Astrocyte of the spinal cord (primary cell): ENCODE measurements at regions not wholly inside any gene's neighbourhood (a gene's known extent, or its start where the extent isn't known, plus 50 kb on each side); places are given as distances from the start of the nearest gene placed in this dataset.

Source experiments
- DNase-seq: peaks from one replicate; pipeline ENCODE4 v3.0.0; 2011; ENCODE audit warnings: low read depth, low spot score
- H3K4me3 ChIP-seq: 2 replicates; pipeline ENCODE4 v1.5.1; 2011; ENCODE audit warnings: low read depth, mild to moderate bottlenecking, low read length, moderate library complexity
- CTCF ChIP-seq: IDR thresholded peaks from 2 replicates; pipeline ENCODE4 v1.5.1; 2012; ENCODE audit warnings: low read depth, mild to moderate bottlenecking, low read length, inconsistent platforms
- in situ Hi-C: cut with HindIII; loops from 2 replicates; pipeline ENCODE4 v1.10.0; 2017; ENCODE audit warnings: low sequenced_read_pairs

DNA sequence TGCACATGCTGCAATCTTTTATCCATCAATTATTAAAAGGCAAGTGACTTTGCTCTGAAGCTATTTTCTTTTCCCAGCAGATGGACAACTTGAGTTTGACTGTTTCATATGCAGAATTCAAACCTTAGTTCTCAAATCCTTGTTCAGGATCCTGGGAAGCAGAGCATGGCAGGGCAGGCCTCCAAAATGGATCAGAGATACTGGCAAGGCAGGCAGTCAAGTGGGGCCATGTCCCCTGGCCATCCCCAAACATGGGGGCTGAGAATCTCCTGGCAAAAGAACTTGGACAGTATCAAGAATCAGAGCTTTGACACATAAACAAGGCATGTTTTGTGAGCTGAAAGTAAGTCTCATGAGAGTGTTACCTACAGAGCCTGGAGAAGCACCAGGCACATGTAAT lies 122.9 kb upstream of the CTNNB1 start:
- H3K4me3 ChIP-seq = no peak overlapping the region
- in situ Hi-C loops = no loop called here
- no peak for TF ChIP-seq CTCF
- no peak for DNase-seq

GRCh38 chr3:41080141-41080540 lies 119.2 kb upstream of the CTNNB1 start:
- in situ Hi-C loops = no loop called here
- TF ChIP-seq CTCF = no peak
- no peak overlapping the region for H3K4me3 ChIP-seq
- DNase-seq = no peak

DNA sequence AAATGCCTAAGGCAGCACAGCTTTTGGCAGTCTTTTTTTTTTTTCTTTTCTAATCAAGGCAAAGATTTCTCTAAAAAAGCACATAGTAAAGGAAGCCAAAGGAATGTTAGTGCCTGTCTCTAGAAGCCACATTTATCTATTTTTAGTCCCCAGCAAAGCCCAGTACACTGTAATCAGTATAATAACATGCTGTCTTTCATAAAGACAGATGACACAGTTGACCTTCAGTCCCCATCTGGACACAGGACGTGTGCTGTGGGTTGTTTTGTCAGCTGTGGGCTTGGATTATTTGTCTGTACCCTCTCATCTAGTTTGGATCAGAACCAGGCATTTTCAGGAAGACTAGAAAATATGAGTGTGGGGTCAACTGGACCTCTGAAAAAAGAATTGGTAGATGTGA lies 110.4 kb upstream of the CTNNB1 start:
- DNase-seq = no peak
- H3K4me3 ChIP-seq = no peak overlapping the region
- in situ Hi-C loops = no loop called here
- no peak for TF ChIP-seq CTCF

DNA sequence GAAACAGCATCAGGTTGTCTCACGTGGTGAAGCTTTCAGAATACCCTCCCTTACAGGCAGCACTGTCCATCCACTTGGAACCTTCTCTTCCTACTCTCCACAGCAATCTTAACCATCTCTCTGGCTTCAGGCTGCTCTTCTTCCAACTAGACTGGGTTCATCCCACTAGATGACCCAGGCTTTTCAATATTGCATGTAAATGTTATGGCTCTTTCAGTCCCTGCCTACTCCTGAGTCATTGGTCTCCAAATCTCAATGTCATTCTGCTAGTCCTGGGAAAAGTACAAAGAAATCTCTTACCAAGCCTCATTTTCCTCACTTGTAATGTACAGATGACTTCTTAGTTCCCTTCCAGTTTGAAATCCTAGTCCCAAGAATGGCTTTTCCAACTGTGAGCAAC lies 109.7 kb upstream of the CTNNB1 start:
- no peak for TF ChIP-seq CTCF
- in situ Hi-C loops = no loop called here
- no peak for DNase-seq
- no peak overlapping the region for H3K4me3 ChIP-seq

GRCh38 chr3:41092844-41093243 lies 106.5 kb upstream of the CTNNB1 start:
- no peak overlapping the region for H3K4me3 ChIP-seq
- no peak for DNase-seq
- in situ Hi-C loops = no loop called here
- no peak for TF ChIP-seq CTCF

- no peak for DNase-seq
- no peak for TF ChIP-seq CTCF
- in situ Hi-C loops = no loop called here
- no peak overlapping the region for H3K4me3 ChIP-seq
These were observed 105.8 kb upstream of the CTNNB1 start for GRCh38 chr3:41093476-41093875.

GRCh38 chr3:41094351-41094750 lies 105.0 kb upstream of the CTNNB1 start:
- TF ChIP-seq CTCF = no peak
- no peak for DNase-seq
- in situ Hi-C loops = no loop called here
- no peak overlapping the region for H3K4me3 ChIP-seq
